ENCODE measurements at regions not wholly inside any gene's neighbourhood (a gene's known extent, or its start where the extent isn't known, plus 50 kb on each side); places are given as distances from the start of the nearest gene placed in this dataset.

DNA sequence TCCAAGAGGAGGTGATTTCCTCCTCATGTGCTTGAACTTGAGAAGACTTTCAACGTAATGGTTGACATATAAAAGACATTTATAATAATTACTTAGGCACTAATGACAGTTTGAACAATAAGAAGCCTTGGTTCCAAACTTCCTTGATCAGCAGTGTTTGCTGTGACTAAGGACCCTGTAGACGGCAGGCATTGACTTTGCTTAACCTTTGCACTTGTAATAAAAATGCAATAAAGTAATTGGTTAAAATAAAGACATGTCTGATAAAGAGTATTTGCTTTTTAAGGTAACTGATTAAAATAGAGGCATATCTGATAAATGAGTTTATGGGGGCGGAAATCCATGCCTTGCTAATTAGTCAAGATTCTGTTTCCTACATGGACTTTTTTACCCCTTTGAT is 82.2 kb upstream of the ST8SIA3 start:
- TF ChIP-seq TCF4 (CRISPR knock-in tag; IDR thresholded peaks at IDR 0.05; ENCODE audit: borderline replicate concordance), result no peak
- TF ChIP-seq ZFP30 (CRISPR knock-in tag; IDR thresholded peaks at IDR 0.05), result no peak
- TF ChIP-seq TOX (CRISPR knock-in tag; IDR thresholded peaks at IDR 0.05; ENCODE audit: borderline replicate concordance), result no peak
- no peak for TF ChIP-seq ISL1 (CRISPR knock-in tag; IDR thresholded peaks at IDR 0.05)
- TF ChIP-seq TSHZ2 (CRISPR knock-in tag; IDR thresholded peaks at IDR 0.05), result no peak
- no peak for TF ChIP-seq BACH2 (CRISPR knock-in tag; IDR thresholded peaks at IDR 0.05; ENCODE audit: borderline replicate concordance)
- no peak for TF ChIP-seq GLIS3 (CRISPR knock-in tag; IDR thresholded peaks at IDR 0.05)
- TF ChIP-seq CSDC2 (CRISPR knock-in tag; IDR thresholded peaks at IDR 0.05), result no peak
- TF ChIP-seq ZNF8 (CRISPR knock-in tag; IDR thresholded peaks at IDR 0.05), result no peak
- TF ChIP-seq ZNF565 (CRISPR knock-in tag; conservative IDR thresholded peaks at IDR 0.05; ENCODE audit: low read depth), result no peak
- no peak for TF ChIP-seq RARB (CRISPR knock-in tag; IDR thresholded peaks at IDR 0.05)
- no peak for TF ChIP-seq PATZ1 (CRISPR knock-in tag; IDR thresholded peaks at IDR 0.05; ENCODE audit: borderline replicate concordance)
- TF ChIP-seq, protein P1, sequence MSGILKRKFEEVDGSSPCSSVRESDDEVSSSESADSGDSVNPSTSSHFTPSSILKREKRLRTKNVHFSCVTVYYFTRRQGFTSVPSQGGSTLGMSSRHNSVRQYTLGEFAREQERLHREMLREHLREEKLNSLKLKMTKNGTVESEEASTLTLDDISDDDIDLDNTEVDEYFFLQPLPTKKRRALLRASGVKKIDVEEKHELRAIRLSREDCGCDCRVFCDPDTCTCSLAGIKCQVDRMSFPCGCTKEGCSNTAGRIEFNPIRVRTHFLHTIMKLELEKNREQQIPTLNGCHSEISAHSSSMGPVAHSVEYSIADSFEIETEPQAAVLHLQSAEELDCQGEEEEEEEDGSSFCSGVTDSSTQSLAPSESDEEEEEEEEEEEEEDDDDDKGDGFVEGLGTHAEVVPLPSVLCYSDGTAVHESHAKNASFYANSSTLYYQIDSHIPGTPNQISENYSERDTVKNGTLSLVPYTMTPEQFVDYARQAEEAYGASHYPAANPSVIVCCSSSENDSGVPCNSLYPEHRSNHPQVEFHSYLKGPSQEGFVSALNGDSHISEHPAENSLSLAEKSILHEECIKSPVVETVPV (CRISPR knock-in tag; IDR thresholded peaks at IDR 0.05), result no peak
- TF ChIP-seq, protein P2, sequence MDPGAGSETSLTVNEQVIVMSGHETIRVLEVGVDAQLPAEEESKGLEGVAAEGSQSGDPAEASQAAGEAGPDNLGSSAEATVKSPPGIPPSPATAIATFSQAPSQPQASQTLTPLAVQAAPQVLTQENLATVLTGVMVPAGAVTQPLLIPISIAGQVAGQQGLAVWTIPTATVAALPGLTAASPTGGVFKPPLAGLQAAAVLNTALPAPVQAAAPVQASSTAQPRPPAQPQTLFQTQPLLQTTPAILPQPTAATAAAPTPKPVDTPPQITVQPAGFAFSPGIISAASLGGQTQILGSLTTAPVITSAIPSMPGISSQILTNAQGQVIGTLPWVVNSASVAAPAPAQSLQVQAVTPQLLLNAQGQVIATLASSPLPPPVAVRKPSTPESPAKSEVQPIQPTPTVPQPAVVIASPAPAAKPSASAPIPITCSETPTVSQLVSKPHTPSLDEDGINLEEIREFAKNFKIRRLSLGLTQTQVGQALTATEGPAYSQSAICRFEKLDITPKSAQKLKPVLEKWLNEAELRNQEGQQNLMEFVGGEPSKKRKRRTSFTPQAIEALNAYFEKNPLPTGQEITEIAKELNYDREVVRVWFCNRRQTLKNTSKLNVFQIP (CRISPR knock-in tag; IDR thresholded peaks at IDR 0.05; ENCODE audit: borderline replicate concordance, low read depth), result no peak
- no peak for TF ChIP-seq SNAI2 (CRISPR knock-in tag; IDR thresholded peaks at IDR 0.05)
- no peak for TF ChIP-seq ARNTL (CRISPR knock-in tag; IDR thresholded peaks at IDR 0.05; ENCODE audit: borderline replicate concordance, low read depth)
- no peak for TF ChIP-seq OSR1 (CRISPR knock-in tag; IDR thresholded peaks at IDR 0.05)
- no peak for TF ChIP-seq PPARA (CRISPR knock-in tag; IDR thresholded peaks at IDR 0.05; ENCODE audit: borderline replicate concordance)
- no peak for TF ChIP-seq ZFP3 (CRISPR knock-in tag; IDR thresholded peaks at IDR 0.05)

GRCh38 chr18:57273194-57273593 is 79.2 kb upstream of the ST8SIA3 start:
- ATAC-seq, result no peak
- no peak for TF ChIP-seq ZFP3 (CRISPR knock-in tag; IDR thresholded peaks at IDR 0.05)
- no peak for TF ChIP-seq TCF4 (CRISPR knock-in tag; IDR thresholded peaks at IDR 0.05; ENCODE audit: borderline replicate concordance)
- TF ChIP-seq RARB (CRISPR knock-in tag; IDR thresholded peaks at IDR 0.05), result no peak
- TF ChIP-seq, protein P2 (CRISPR knock-in tag; IDR thresholded peaks at IDR 0.05; ENCODE audit: borderline replicate concordance, low read depth), result no peak
- TF ChIP-seq CSDC2 (CRISPR knock-in tag; IDR thresholded peaks at IDR 0.05), result no peak
- no peak for TF ChIP-seq GLIS3 (CRISPR knock-in tag; IDR thresholded peaks at IDR 0.05)
- TF ChIP-seq ZNF70 (CRISPR knock-in tag; IDR thresholded peaks at IDR 0.05), result no peak
- no peak for TF ChIP-seq ZNF565 (CRISPR knock-in tag; conservative IDR thresholded peaks at IDR 0.05; ENCODE audit: low read depth)
- no peak for TF ChIP-seq TOX (CRISPR knock-in tag; IDR thresholded peaks at IDR 0.05; ENCODE audit: borderline replicate concordance)

More for the DNA sequence above, 82.2 kb upstream of the ST8SIA3 start:
- ATAC-seq, result no peak

DNA sequence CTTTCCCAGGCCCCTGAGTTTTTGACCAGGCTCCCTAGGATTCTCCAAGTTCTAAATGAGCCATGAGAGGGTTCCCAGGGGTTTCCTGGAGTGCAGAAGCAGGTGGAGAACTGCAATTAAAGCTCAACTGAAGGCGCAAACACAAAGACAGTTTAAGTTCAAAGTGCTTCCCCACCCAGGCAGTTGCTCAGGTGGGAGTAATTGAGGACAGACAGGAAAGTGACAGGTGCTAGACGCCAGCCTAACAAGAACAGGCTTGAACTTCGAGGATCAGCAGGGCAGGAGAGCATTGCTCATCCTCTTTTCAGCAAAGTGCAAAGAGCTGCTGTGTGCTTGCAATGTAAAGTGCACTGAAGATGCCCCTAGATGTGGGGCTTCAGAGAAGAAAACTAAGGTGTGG is 77.2 kb upstream of the ST8SIA3 start:
- ATAC-seq, result no peak
- no peak for TF ChIP-seq ZNF70 (CRISPR knock-in tag; IDR thresholded peaks at IDR 0.05)
- no peak for TF ChIP-seq PATZ1 (CRISPR knock-in tag; IDR thresholded peaks at IDR 0.05; ENCODE audit: borderline replicate concordance)
- TF ChIP-seq PPARA (CRISPR knock-in tag; IDR thresholded peaks at IDR 0.05; ENCODE audit: borderline replicate concordance), result no peak
- TF ChIP-seq ZNF565 (CRISPR knock-in tag; conservative IDR thresholded peaks at IDR 0.05; ENCODE audit: low read depth), result no peak
- TF ChIP-seq TOX (CRISPR knock-in tag; IDR thresholded peaks at IDR 0.05; ENCODE audit: borderline replicate concordance), result no peak
- no peak for TF ChIP-seq ZFP30 (CRISPR knock-in tag; IDR thresholded peaks at IDR 0.05)
- TF ChIP-seq ESRRG (CRISPR knock-in tag; IDR thresholded peaks at IDR 0.05), result no peak
- TF ChIP-seq, protein P3, sequence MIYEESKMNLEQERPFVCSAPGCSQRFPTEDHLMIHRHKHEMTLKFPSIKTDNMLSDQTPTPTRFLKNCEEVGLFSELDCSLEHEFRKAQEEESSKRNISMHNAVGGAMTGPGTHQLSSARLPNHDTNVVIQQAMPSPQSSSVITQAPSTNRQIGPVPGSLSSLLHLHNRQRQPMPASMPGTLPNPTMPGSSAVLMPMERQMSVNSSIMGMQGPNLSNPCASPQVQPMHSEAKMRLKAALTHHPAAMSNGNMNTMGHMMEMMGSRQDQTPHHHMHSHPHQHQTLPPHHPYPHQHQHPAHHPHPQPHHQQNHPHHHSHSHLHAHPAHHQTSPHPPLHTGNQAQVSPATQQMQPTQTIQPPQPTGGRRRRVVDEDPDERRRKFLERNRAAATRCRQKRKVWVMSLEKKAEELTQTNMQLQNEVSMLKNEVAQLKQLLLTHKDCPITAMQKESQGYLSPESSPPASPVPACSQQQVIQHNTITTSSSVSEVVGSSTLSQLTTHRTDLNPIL (CRISPR knock-in tag; IDR thresholded peaks at IDR 0.05; ENCODE audit: low read depth), result no peak
- no peak for TF ChIP-seq ZFP3 (CRISPR knock-in tag; IDR thresholded peaks at IDR 0.05)
- TF ChIP-seq, protein P2 (CRISPR knock-in tag; IDR thresholded peaks at IDR 0.05; ENCODE audit: borderline replicate concordance, low read depth), result no peak

All from SK-N-SH treated with all-trans-retinoic acid at 6 μM for 48 hours (cell line).